GM12873 (cell line): ENCODE measurements at regions not wholly inside any gene's neighbourhood (a gene's known extent, or its start where the extent isn't known, plus 50 kb on each side); places are given as distances from the start of the nearest gene placed in this dataset.

Experiments used
- CTCF ChIP-seq: IDR thresholded peaks from 2 replicates; pipeline ENCODE4 v1.5.1; 2012; ENCODE audit warnings: low read depth, mild to moderate bottlenecking, moderate library complexity, low read length, control low read depth; ENCODE audit not compliant: insufficient read depth; ENCODE audit errors: missing control alignments

GRCh38 chr18:78086931-78087330, 837.3 kb downstream of the GALR1 start:
- no peak for TF ChIP-seq CTCF

- no peak for TF ChIP-seq CTCF
Observed at GRCh38 chr18:78087338-78087737, 837.7 kb downstream of the GALR1 start.

- no peak for TF ChIP-seq CTCF
Observed at GRCh38 chr18:78090584-78090983, 840.9 kb downstream of the GALR1 start.

GRCh38 chr18:78092901-78093300, 843.3 kb downstream of the GALR1 start:
- TF ChIP-seq CTCF: no peak

- no peak for TF ChIP-seq CTCF
Observed at GRCh38 chr18:78099979-78100588, 850.4 kb downstream of the GALR1 start.

- TF ChIP-seq CTCF: no peak
Observed at GRCh38 chr18:78101091-78101490, 851.4 kb downstream of the GALR1 start.

- TF ChIP-seq CTCF: no peak
Observed at GRCh38 chr18:78102135-78102534, 852.5 kb downstream of the GALR1 start.
